Fibroblast of skin of right quadriceps (primary cell): ENCODE measurements at regions not wholly inside any gene's neighbourhood (a gene's known extent, or its start where the extent isn't known, plus 50 kb on each side); places are given as distances from the start of the nearest gene placed in this dataset.
"Not testable (repeated sequence)": the region's sequence is repeated elsewhere in the genome, so short reads cannot be mapped to it uniquely, and the experiment has no call there.

ENCODE experiments used
- DNase-seq: peaks from one replicate; pipeline ENCODE4 v3.0.0-alpha.2; 2013

GRCh38 chr7:20521243-20521642 lies 94.2 kb upstream of the ABCB5 start:
- DNase-seq, result no peak

- DNase-seq, result no peak
Observed at GRCh38 chr7:20529260-20529659, 86.2 kb upstream of the ABCB5 start.

GRCh38 chr7:20532890-20533289 lies 82.6 kb upstream of the ABCB5 start:
- DNase-seq, result no peak

GRCh38 chr7:20534543-20534942 lies 80.9 kb upstream of the ABCB5 start:
- no peak for DNase-seq

- DNase-seq, result no peak
Observed at GRCh38 chr7:20535541-20535940, 79.9 kb upstream of the ABCB5 start.

DNA sequence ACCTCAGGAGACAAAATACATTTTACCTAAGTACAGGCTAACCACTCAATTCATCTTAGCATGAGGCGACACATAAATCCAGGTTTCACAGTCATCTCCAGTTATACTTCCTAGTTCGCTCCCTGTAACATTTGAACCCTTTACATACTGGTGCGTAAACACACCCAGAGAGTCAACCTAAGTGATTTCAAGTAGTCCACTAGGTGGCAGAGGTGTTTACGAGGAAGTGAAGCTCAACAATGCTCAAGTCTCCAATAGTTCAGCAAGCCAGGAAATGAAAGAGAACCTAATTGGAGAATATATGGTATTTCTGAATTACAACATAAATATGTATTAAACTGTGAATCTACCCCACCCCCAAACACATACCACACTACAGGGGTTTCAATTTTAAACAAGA lies 76.3 kb upstream of the ABCB5 start:
- DNase-seq, result peak; percentile 4

GRCh38 chr7:20541608-20542349 lies 73.7 kb upstream of the ABCB5 start:
- DNase-seq, result no peak

- DNase-seq, result peak; percentile 7
Observed at GRCh38 chr7:20542594-20542993, 72.9 kb upstream of the ABCB5 start.

GRCh38 chr7:20543500-20543899 lies 72.0 kb upstream of the ABCB5 start:
- no peak for DNase-seq

- no peak for DNase-seq
Observed at GRCh38 chr7:20545016-20545415, 70.5 kb upstream of the ABCB5 start.

DNA sequence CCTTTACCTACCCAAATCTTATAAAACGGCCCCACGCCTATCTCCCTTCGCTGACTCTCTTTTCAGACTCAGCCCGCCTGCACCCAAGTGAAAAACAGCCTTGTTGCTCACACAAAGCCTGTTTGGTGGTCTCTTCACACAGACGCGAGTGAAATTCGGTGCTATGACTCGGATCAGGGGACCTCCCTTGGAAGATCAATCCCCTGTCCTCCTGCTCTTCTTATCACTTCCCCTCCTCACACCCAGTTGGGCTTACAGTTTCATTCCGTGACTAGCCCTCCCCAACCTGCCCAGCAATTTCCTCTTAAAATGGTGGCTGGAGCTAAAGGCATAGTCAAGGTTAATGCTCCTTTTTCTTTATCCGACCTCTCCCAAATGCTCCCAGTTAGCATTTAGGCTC lies 68.5 kb upstream of the ABCB5 start:
- not testable (repeated sequence) for DNase-seq

DNA sequence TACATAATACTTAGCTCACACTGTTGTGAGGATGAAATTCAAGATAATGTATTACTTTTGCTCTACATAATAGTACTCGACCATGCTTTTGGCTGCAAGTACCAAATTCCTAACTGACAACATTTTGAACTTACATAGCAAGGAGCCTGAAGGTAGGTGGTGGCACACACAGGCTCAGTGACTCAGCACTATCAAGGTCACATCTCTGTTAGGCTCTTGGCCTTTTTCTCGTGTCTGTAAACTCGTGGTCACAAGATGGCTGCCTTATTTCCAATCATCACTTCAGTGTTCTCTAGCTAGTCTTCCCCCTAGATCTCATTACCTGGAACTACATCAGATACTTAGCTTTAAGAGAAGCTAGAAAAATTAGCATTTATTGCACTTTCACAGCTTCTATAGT lies 61.4 kb upstream of the ABCB5 start:
- no peak for DNase-seq

DNA sequence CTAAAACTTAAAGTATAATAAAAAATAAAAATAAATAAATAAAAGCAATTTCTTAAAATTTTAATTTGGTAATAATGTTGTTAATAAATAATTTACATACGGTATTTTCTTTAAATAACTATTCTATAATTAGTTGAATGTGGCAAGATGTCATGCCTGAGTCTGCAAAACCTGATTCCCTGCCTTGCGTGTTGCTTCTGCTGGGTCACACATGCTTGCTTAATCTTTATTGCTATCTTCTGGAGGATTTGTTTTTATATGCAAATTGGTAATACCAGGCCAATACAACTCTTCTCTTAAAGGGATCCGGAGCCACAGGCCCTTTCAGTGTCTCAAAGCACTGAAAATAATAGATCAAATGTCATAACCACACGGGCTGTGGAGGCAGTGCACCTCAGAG lies 59.4 kb upstream of the ABCB5 start:
- no peak for DNase-seq

- no peak for DNase-seq
Observed at GRCh38 chr7:20557116-20557515, 58.4 kb upstream of the ABCB5 start.

- no peak for DNase-seq
Observed at GRCh38 chr7:20558963-20559716, 56.3 kb upstream of the ABCB5 start.

DNA sequence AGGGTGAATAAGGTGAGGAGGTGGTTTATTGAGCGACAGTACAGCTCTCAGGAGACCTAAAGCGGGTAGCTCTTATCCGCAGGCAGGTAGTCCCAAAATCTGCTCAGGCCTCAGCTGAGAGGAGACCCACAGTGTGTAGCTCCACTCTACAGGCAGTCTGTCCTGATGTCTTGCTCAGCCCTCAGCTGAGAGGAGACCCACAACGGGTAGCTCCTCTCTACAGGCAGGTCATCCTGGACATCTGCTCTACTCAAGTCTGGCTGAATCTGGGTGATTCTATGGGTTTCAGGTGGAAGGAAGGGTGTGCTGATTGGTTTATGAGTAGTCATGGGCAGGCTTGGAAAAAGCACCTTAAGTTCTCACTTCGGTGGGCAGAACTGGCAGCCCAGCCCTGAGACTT lies 55.6 kb upstream of the ABCB5 start:
- no peak for DNase-seq

- no peak for DNase-seq
Observed at GRCh38 chr7:20560325-20561180, 54.9 kb upstream of the ABCB5 start.

DNA sequence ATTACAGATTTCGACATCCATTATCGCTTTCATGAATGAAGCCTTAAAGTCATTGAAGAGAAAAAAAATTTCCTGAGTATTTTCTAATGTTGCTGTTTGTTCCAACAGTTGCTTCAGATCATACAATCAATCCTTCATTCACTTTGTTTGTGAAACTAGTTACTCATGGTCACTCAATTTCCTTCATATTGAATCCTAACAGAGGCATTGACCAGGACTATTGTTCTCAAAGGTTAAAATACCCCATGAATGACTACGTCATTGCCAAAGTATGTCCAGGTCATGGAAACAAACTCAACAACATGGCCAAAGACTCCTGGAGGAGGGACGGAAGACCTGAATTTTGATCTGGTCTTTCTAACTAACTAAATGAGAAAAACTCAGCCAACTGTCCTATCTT lies 54.0 kb upstream of the ABCB5 start:
- no peak for DNase-seq

GRCh38 chr7:20561908-20562307 lies 53.6 kb upstream of the ABCB5 start:
- DNase-seq, result no peak

- DNase-seq, result no peak
Observed at GRCh38 chr7:20562461-20562860, 53.0 kb upstream of the ABCB5 start.
